H1 (cell line): ENCODE measurements at regions not wholly inside any gene's neighbourhood (a gene's known extent, or its start where the extent isn't known, plus 50 kb on each side); places are given as distances from the start of the nearest gene placed in this dataset.

Experiments
- CTCF ChIA-PET: fragments of 300-600 bp; sonication (Branson Sonifier 250); formaldehyde crosslinking; loops from one replicate; lab custom pipeline; 2021; ENCODE audit not compliant: partially characterized antibody; lab: Charles Lee
- POLR2A ChIA-PET: fragments of 300-600 bp; sonication (Branson Sonifier 250); formaldehyde crosslinking; loops from one replicate; lab custom pipeline; 2021; ENCODE audit warnings: inconsistent platforms; ENCODE audit not compliant: partially characterized antibody; lab: Charles Lee
- DNase-seq, 2 experiments: peaks; one replicate each; pipeline versions ENCODE4 v3.0.0 to v3.0.0-alpha.2; 2010 to 2022; ENCODE audit warnings: low spot score in 2 of 2, low read depth in 1 of 2, mixed read lengths in 1 of 2
- FAIRE-seq: peaks from 2 replicates; lab custom pipeline; 2011; peaks lifted over from hg19 to GRCh38; lab: Jason Lieb, UNC
- H2AFZ ChIP-seq: 2 replicates; pipeline ENCODE4 v1.8.1; 2012; ENCODE audit warnings: low read length, inconsistent platforms
- H2AK5ac ChIP-seq: 2 replicates; pipeline ENCODE4 v1.6.1; 2013; ENCODE audit warnings: low read depth, low read length
- H2BK120ac ChIP-seq: replicated peaks from 2 replicates; pipeline ENCODE3; 2013; ENCODE audit warnings: low read depth, low read length, inconsistent platforms
- H2BK12ac ChIP-seq: 2 replicates; pipeline ENCODE4 v1.6.1; 2013; ENCODE audit warnings: low read depth, low read length
- H2BK15ac ChIP-seq: 2 replicates; pipeline ENCODE4 v1.6.1; 2013; ENCODE audit warnings: low read length
- H2BK20ac ChIP-seq: 2 replicates; pipeline ENCODE4 v1.6.1; 2013; ENCODE audit warnings: low read length
- H2BK5ac ChIP-seq: 2 replicates; pipeline ENCODE4 v1.6.1; 2013; ENCODE audit warnings: low read depth, low read length
- H3K14ac ChIP-seq: 2 replicates; pipeline ENCODE4 v1.6.1; 2013; ENCODE audit warnings: inconsistent platforms; ENCODE audit not compliant: insufficient read length
- H3K18ac ChIP-seq: 2 replicates; pipeline ENCODE4 v1.6.1; 2013; ENCODE audit warnings: low read length; ENCODE audit errors: extremely low read depth
- H3K23ac ChIP-seq: 2 replicates; pipeline ENCODE4 v1.6.1; 2013; ENCODE audit warnings: inconsistent platforms; ENCODE audit not compliant: insufficient read length
- H3K23me2 ChIP-seq: 2 replicates; pipeline ENCODE4 v1.6.1; 2013; ENCODE audit warnings: low read depth, low read length
- H3K27ac ChIP-seq: 2 replicates; pipeline ENCODE4 v1.6.1; 2011; ENCODE audit warnings: low read depth, low read length, inconsistent platforms
- H3K27me3 ChIP-seq, 4 experiments: replicated peaks in 1 of 4; 1 replicate in 1 of 4; 2 replicates in 3 of 4; pipeline versions ENCODE4 v1.6.1 to v1.8.1; 2011 to 2013; ENCODE audit warnings: low read length in 3 of 4, mild to moderate bottlenecking in 3 of 4, inconsistent platforms in 2 of 4, mixed read lengths in 2 of 4, moderate library complexity in 1 of 4; ENCODE audit not compliant: control insufficient read depth in 3 of 4, insufficient read depth in 3 of 4; ENCODE audit errors: extremely low read depth in 1 of 4
- H3K36me3 ChIP-seq, 4 experiments: 2 replicates each; pipeline versions ENCODE4 v1.6.1 to v1.8.1; 2011 to 2013; ENCODE audit warnings: mild to moderate bottlenecking in 4 of 4, low read length in 3 of 4, moderate library complexity in 2 of 4, control low read depth in 1 of 4, inconsistent platforms in 1 of 4; ENCODE audit not compliant: insufficient read depth in 4 of 4, control insufficient read depth in 2 of 4
- H3K4ac ChIP-seq: replicated peaks from 2 replicates; pipeline ENCODE3; 2013; ENCODE audit warnings: low read length, low read depth, mixed read lengths, inconsistent platforms; ENCODE audit not compliant: insufficient read length
- H3K4me1 ChIP-seq, 4 experiments: replicated peaks in 1 of 4; 1 replicate in 1 of 4; 2 replicates in 3 of 4; pipeline versions ENCODE4 v1.6.1 to v1.8.1; 2011 to 2013; ENCODE audit warnings: low read length in 3 of 4, inconsistent platforms in 2 of 4, mixed read lengths in 1 of 4; ENCODE audit not compliant: insufficient read depth in 4 of 4, control insufficient read depth in 3 of 4
- H3K4me2 ChIP-seq, 2 experiments: 2 replicates each; pipeline versions ENCODE4 v1.6.1 to v1.8.1; 2011 to 2013; ENCODE audit warnings: low read depth in 2 of 2, low read length in 2 of 2, control low read depth in 1 of 2, inconsistent platforms in 1 of 2, mild to moderate bottlenecking in 1 of 2; ENCODE audit not compliant: insufficient read depth in 1 of 2
- H3K4me3 ChIP-seq, 4 experiments: fragments of 200-600, 300-600 bp in 1 of 4; sonication (generic), shearing (Covaris generic), sonication (Bioruptor Twin) in 1 of 4; 2 replicates each; pipeline versions ENCODE4 v1.5.1 to v1.8.1; 2011 to 2016; ENCODE audit warnings: low read length in 4 of 4, low read depth in 3 of 4, control low read depth in 2 of 4, inconsistent platforms in 2 of 4, mild to moderate bottlenecking in 2 of 4, mixed read lengths in 1 of 4, moderate library complexity in 1 of 4; ENCODE audit not compliant: insufficient read depth in 2 of 4; ENCODE audit errors: extremely low read depth in 1 of 4
- H3K56ac ChIP-seq: replicated peaks from 2 replicates; pipeline ENCODE3; 2013; ENCODE audit warnings: low read depth, mild to moderate bottlenecking, mixed read lengths, low read length, inconsistent platforms; ENCODE audit not compliant: insufficient read length
- H3K79me1 ChIP-seq: 2 replicates; pipeline ENCODE4 v1.6.1; 2013; ENCODE audit warnings: low read depth, low read length, control low read depth
- H3K79me2 ChIP-seq, 2 experiments: 2 replicates each; pipeline versions ENCODE4 v1.6.1 to v1.8.1; 2012 to 2013; ENCODE audit warnings: low read length in 2 of 2, mild to moderate bottlenecking in 2 of 2, inconsistent platforms in 1 of 2; ENCODE audit not compliant: insufficient read depth in 2 of 2, control insufficient read depth in 1 of 2
- H3K9ac ChIP-seq, 4 experiments: replicated peaks in 1 of 4; 1 replicate in 1 of 4; 2 replicates in 3 of 4; pipeline versions ENCODE4 v1.6.1 to v1.8.1; 2011 to 2013; ENCODE audit warnings: low read depth in 3 of 4, low read length in 3 of 4, control low read depth in 2 of 4, mild to moderate bottlenecking in 2 of 4, moderate library complexity in 2 of 4, inconsistent platforms in 1 of 4; ENCODE audit errors: extremely low read depth in 1 of 4
- H3K9me3 ChIP-seq, 2 experiments: 2 replicates each; pipeline versions ENCODE4 v1.6.1 to v1.8.1; 2012 to 2013; ENCODE audit warnings: mild to moderate bottlenecking in 2 of 2, moderate library complexity in 2 of 2, control low read depth in 1 of 2, inconsistent platforms in 1 of 2, low read depth in 1 of 2, low read length in 1 of 2, mixed read lengths in 1 of 2; ENCODE audit not compliant: insufficient read depth in 2 of 2
- H4K20me1 ChIP-seq, 2 experiments: replicated peaks in 1 of 2; 2 replicates each; pipeline versions ENCODE3 to v1.8.1; 2011 to 2013; ENCODE audit warnings: inconsistent platforms in 2 of 2, low read length in 2 of 2, mild to moderate bottlenecking in 1 of 2; ENCODE audit not compliant: insufficient read depth in 2 of 2, control insufficient read depth in 1 of 2
- H4K5ac ChIP-seq: 2 replicates; pipeline ENCODE4 v1.6.1; 2013; ENCODE audit warnings: low read length, low read depth, mixed read lengths, inconsistent platforms; ENCODE audit not compliant: insufficient read length
- H4K8ac ChIP-seq: 2 replicates; pipeline ENCODE4 v1.8.0; 2013; ENCODE audit warnings: mild to moderate bottlenecking, moderate library complexity, low read length, inconsistent platforms; ENCODE audit not compliant: insufficient read depth; ENCODE audit errors: extremely low read depth
- H4K91ac ChIP-seq: replicated peaks from 2 replicates; pipeline ENCODE3; 2013; ENCODE audit warnings: low read length, mixed read lengths, inconsistent platforms; ENCODE audit not compliant: insufficient read length
- HDAC6 ChIP-seq: IDR thresholded peaks from one replicate; pipeline ENCODE4 v1.7.1; 2012; ENCODE audit warnings: low read depth, mild to moderate bottlenecking, inconsistent platforms, low read length, moderate library complexity
- NANOG ChIP-seq: IDR thresholded peaks from 2 replicates; pipeline ENCODE4 v1.6.1; 2011; ENCODE audit warnings: low read length, low read depth, mild to moderate bottlenecking, inconsistent platforms; ENCODE audit not compliant: insufficient read depth, poor library complexity, severe bottlenecking
- PHF8 ChIP-seq: fragments of 200-600 bp; sonication (generic); conservative IDR thresholded peaks from 2 replicates; pipeline ENCODE4 v1.7.1; 2012; ENCODE audit warnings: low read depth, mild to moderate bottlenecking, inconsistent platforms, low read length, moderate library complexity
- POLR2AphosphoS5 ChIP-seq: IDR thresholded peaks from 2 replicates; pipeline ENCODE4 v1.6.1; 2011; ENCODE audit warnings: low read depth, low read length
- POU5F1 ChIP-seq: IDR thresholded peaks from 2 replicates; pipeline ENCODE4 v1.6.1; 2011; ENCODE audit warnings: low read depth, mild to moderate bottlenecking, low read length, moderate library complexity
- SAP30 ChIP-seq: fragments of 300-600 bp; sonication (generic); IDR thresholded peaks from 2 replicates; pipeline ENCODE4 v1.7.1; 2012; ENCODE audit warnings: low read length, moderate library complexity, mild to moderate bottlenecking, inconsistent platforms; ENCODE audit not compliant: insufficient read depth, insufficient replicate concordance
- SIN3A ChIP-seq, 2 experiments: IDR thresholded peaks in 1 of 2; conservative IDR thresholded peaks in 1 of 2; 2 replicates each; pipeline ENCODE4 v1.6.1; 2011 to 2012; ENCODE audit warnings: low read length in 2 of 2, improper control_type of control experiment in 1 of 2, low read depth in 1 of 2, mild to moderate bottlenecking in 1 of 2
- SP2 ChIP-seq: IDR thresholded peaks from 2 replicates; pipeline ENCODE4 v1.6.1; 2012; ENCODE audit warnings: mild to moderate bottlenecking, low read length, inconsistent platforms
- TAF7 ChIP-seq: optimal IDR thresholded peaks from 2 replicates; pipeline ENCODE3; 2011; ENCODE audit warnings: low read depth, mild to moderate bottlenecking, inconsistent platforms, low read length, moderate library complexity, borderline replicate concordance
- USF2 ChIP-seq: IDR thresholded peaks from 2 replicates; pipeline ENCODE4 v1.6.1; 2011; ENCODE audit warnings: low read length, improper control_type of control experiment
- WGBS, 2 experiments: shearing (Covaris generic) in 1 of 2; methylation state at CpG; one replicate each; pipeline versions ENCODE4 v1.1.6 to v1.1.7; 2013 to 2015; ENCODE audit warnings: low lambda C conversion rate in 2 of 2, mixed read lengths in 2 of 2, inconsistent platforms in 1 of 2, low coverage in 1 of 2, missing lambda C conversion rate in 1 of 2; ENCODE audit not compliant: insufficient replicate concordance in 2 of 2, insufficient coverage in 1 of 2, insufficient read length in 1 of 2; ENCODE audit errors: extremely low coverage in 1 of 2, missing lambda C conversion rate in 1 of 2; 5-methylcytosine and 5-hydroxymethylcytosine counted together
- TF ChIP-seq, protein P1 (sequence below): IDR thresholded peaks from 2 replicates; pipeline ENCODE4 v1.6.1; 2012; ENCODE audit warnings: low read length, inconsistent platforms

DNA sequence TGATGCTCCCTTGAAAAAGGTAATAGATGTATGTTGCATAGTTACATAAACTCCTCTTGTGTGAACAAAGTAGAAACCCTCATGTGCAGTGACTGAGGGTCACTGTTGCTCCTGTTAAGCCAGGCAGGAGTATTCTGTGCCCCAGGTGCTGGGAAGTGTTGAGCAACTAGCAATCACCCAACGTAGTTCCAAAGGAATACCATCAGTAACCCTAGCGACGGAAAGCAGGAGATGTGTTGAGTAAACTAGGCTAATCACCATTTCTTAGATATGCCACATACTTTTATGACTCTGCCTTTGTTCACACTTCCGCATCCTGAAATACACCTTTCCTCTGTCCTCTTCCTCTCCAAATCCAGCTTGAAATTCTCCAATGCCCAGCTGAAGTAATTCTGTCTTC is 50.9 kb upstream of the TAB3 start:
- no peak overlapping the region for H3K56ac ChIP-seq
- H3K79me1 ChIP-seq, result no peaks in the 10 kb centered on the region
- no peak overlapping the region for H4K8ac ChIP-seq
- no peaks in the 10 kb centered on the region for H3K23me2 ChIP-seq
- H2BK15ac ChIP-seq, result no peak overlapping the region
- WGBS, 2 experiments, result 100% methylated on average over 1 of the region's 4 CpGs; no CpG with 5 or more reads in 1 of the 2 experiments
- H3K36me3 ChIP-seq, result no peaks in the 10 kb centered on the region
- H4K91ac ChIP-seq, result no peak overlapping the region
- no peak overlapping the region for H2AFZ ChIP-seq
- no peak overlapping the region for H3K23ac ChIP-seq
- no peak overlapping the region for H2AK5ac ChIP-seq
- no peak for FAIRE-seq
- no peak overlapping the region for H2BK120ac ChIP-seq
- no peak overlapping the region for H3K9ac ChIP-seq
- no peak overlapping the region for H2BK20ac ChIP-seq
- no peak overlapping the region for H3K18ac ChIP-seq
- no peaks in the 10 kb centered on the region for H3K9me3 ChIP-seq
- ChIA-PET POLR2A (no interaction called here), CTCF (no interaction called here)
- no peak overlapping the region for H2BK5ac ChIP-seq
- no peak overlapping the region for H3K4ac ChIP-seq
- no peak for DNase-seq
- no peak overlapping the region for H2BK12ac ChIP-seq
- H3K27ac ChIP-seq, result no peak overlapping the region
- no peak overlapping the region for H4K5ac ChIP-seq
- H3K4me3 ChIP-seq, result no peak overlapping the region
- H3K79me2 ChIP-seq, result no peaks in the 10 kb centered on the region
- no peaks in the 10 kb centered on the region for H3K27me3 ChIP-seq
- no peak overlapping the region for H3K4me2 ChIP-seq
- no peaks in the 10 kb centered on the region for H4K20me1 ChIP-seq
- no peaks in the 10 kb centered on the region for H3K4me1 ChIP-seq
- H3K14ac ChIP-seq, result no peak overlapping the region
- TF ChIP-seq, protein P1, sequence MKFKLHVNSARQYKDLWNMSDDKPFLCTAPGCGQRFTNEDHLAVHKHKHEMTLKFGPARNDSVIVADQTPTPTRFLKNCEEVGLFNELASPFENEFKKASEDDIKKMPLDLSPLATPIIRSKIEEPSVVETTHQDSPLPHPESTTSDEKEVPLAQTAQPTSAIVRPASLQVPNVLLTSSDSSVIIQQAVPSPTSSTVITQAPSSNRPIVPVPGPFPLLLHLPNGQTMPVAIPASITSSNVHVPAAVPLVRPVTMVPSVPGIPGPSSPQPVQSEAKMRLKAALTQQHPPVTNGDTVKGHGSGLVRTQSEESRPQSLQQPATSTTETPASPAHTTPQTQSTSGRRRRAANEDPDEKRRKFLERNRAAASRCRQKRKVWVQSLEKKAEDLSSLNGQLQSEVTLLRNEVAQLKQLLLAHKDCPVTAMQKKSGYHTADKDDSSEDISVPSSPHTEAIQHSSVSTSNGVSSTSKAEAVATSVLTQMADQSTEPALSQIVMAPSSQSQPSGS, result no peak
- no peak for TF ChIP-seq SIN3A (conservative IDR thresholded peaks at IDR 0.05 in 1 of 2, IDR thresholded peaks at IDR 0.05 in 1 of 2; ENCODE audit: low read depth in 1 of 2, low read length in 2 of 2)
- TF ChIP-seq POU5F1, result no peak
- TF ChIP-seq USF2, result no peak
- TF ChIP-seq PHF8, result no peak
- TF ChIP-seq SAP30, result no peak
- TF ChIP-seq TAF7, result no peak
- no peak for TF ChIP-seq HDAC6
- TF ChIP-seq POLR2AphosphoS5, result no peak
- no peak for TF ChIP-seq SP2
- no peak for TF ChIP-seq NANOG
